ENCODE measurements at regions not wholly inside any gene's neighbourhood (a gene's known extent, or its start where the extent isn't known, plus 50 kb on each side); places are given as distances from the start of the nearest gene placed in this dataset.

DNA sequence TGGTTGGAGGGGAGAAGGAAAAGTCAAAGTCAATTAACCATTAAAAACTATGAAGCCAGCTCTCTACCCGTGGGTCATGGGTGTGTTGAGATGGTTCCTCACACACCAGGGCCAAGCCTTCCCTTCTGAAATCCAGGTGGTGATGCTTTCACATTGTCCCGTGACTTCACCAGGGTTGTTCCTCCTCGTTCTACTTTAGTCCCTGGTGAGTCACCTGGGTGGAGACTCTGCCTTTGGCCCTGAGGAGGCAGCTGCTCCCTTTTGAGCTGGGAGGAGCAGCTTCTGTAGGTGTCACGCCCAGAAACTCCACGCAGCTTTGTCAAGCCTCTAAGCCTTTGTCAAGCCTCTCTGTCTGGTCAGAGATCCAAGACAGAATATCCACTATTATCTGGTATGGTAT lies 348.3 kb downstream of the BMP4 start:
- no peak for DNase-seq

DNA sequence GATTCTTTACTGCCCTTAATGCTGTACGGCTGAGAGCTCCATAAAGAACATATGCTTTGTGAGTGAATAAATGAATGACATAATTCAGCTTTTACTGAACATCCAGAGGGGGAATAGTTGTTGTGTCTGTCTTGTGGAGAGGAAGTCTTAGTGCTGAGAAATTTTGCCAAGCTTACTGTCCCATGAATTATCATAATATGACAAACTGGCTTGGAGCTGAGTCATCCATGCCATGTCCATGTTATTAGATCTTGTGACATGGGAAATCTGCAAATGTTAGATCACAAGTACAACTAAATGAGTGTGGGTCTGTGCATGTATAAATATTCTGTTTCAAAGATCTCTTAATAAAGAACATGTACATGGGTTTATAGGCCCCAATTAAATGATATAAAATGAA lies 350.4 kb downstream of the BMP4 start:
- DNase-seq = no peak

DNA sequence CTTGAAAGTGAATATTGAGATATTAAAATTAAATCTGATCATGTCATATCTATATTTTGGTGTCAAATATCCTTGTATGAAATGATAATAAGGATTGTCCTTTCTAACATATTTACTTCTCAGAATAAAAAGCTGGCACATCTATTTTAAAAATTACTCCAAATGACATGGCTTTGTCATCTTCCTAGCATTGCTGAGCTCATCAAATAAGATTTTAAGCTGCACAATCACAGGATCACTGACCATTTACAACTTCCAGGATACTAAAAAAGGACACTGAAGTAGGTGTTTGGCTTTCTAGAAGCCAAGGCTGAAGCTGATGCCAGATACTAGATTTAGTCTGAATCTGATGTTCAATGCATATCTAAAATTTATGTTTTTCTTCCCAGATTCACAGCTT lies 351.1 kb downstream of the BMP4 start:
- no peak for DNase-seq

DNA sequence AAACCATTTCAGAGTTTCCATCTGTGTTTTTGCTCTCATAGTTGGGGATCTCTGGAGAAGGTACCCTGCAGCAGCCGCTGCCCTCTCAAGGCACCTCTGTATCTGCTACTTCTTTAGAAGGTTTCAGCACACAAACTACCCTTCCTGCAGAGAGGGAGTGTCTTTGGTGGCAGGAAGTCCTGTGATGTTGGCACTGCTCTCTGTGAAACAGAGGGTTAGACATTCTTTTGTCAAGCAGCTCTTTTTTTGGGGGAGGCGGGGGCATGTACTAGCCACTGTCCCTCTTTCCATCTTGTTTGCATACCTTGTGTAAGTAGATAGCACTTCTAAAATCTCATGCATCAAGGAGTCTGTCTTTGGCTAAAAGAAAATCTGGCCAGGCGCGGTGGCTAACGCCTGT lies 352.6 kb downstream of the BMP4 start:
- no peak for DNase-seq

DNA sequence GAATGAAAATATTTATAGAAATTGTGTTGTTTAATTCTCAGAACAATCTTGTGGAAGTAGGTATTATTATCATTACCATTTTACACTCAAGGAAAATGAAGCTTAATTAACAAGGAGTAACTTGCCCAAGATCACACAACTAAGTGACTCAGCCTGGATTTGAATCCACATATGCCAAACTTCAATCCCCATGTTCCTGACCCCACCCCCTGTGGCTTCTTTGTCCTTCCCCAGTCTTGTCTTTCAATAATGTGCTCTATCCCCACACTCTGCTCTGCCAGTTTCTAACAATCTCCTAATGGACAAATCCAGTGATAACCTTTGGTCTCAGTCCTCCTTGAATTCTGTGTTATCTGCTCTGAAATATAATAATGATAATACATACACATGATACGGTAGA lies 355.2 kb downstream of the BMP4 start:
- no peak for DNase-seq

DNA sequence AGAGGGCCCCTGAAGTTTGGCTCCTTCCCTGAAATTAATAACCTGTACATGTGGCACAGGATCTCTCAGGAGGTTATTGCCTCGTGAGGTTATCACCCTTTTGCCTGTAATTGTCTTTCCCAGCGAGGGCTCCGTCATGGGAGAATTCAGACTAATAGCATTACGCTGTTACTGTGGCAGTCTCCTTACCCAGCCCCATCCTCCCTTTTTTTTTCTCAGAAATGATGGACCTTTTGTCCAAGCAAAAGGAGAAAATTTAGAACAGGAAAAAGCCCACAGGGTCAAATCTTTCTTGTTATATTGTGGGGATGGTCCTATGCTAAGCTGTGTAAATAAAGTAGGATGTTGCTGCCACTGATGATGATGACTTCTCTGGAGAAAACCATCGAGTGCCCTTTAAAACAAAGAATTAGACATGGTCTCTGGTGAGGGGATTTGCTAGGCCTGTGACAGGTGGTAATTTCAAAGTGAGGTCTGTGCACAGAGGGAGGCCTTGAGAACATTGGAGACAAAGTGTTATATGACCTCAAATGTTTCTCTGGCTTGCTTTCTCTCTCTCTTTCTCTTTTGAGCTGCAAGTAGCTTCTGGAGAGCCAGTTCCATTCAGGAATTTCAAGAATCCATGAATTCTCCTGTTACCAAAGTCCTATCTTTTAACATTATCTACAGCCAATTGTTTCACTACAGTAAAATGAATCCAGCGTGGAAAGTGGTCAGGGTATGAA lies 357.2 kb downstream of the BMP4 start:
- DNase-seq = no peak

DNA sequence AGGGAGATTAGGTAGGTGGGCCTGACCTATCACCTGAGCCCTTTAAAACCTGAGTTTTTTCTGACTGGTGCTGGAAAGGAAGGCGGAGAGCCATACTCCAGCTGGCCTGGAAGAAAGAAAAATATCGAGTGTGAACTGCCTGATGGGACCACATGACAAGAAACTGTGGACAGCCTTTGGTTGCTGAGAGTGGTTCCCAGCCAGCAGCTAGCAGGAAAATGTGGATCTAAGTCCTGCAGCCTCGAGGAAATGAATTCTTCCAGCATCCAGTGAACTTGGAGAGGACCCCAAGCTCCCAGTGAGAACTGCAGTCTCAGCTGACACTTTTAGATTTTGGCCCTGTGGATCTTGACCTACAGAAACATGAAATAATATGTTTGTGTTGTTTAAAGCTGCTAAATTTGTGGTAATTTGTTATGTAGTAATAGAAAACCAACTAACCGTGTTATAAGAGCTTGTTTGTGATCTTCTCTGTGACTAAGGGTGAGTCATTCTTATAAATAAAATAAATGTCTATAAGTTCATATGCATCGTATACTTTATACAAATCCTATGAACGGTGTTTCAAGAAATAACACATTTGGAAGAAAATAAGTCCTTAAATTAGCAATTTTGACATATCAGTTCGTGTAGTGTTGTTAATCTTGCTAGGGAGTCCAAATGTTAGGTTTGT lies 359.6 kb downstream of the BMP4 start:
- DNase-seq = no peak

DNA sequence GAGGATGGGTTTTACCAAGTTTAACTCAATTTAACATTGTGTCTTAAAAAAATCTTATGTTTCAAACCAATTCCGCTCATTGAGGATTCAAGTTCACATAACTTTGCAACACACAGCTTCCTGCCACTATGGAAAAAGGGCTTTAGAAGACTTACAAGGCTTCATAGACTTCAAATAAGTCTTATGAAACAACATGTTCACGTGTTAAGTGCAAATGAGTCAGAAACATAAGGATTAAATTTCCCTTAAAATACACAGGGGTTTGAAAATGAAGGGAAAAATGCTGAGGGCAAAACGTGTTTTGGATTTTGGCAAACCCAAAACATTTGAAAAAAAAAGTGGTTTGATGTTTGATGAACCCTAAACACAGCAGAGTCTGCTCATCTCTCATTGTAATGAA lies 364.8 kb downstream of the BMP4 start:
- no peak for DNase-seq

DNA sequence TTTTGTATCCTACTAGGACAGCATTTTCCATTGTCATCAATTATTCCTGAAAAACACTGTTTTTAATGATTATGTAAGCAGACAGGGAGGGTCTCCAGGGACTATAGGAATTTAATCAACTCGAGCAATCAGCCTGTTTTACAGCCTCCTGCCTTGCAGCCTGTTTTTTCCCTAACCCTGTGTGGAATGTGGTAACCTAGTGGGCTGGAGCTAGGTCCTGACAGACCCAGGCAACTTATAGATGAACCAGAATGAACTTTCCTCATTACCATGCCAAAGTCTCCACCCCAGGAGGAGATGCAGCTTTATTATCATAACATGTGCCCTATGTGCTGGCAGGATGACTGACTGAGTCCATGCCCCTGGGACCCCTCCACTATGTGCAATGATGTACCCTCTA lies 375.1 kb downstream of the BMP4 start:
- DNase-seq = no peak

DNA sequence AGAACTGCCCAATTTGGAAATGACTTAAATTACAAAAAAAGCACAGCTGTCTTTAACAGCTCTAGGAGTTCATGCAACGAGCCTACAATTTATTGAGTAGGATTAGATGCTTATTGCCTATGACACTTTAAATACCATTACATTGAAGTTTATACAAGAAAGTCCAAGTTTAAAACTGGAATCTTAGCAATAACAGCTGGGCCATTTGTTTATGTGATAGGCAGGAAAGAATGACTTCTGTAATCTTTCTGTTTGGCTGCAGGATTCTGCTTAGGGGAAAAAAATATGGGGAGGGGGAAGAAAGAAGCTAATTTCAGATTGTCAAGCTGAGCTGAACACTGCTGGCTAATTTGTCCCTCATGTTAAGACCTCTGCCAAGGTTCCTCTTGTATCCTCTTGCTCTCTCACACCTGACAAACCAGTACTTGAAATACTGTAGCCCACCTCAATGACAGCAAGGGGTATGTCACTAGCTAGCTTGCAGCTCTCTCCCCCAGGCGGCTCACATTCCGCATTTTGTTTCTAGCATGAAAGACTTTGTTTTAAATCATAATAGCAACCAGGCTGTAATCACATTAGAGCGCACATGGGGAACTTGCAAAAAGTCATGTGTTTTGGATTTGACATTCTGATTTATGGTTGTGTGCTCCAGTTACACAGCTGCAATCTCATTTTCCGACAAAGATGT lies 384.8 kb downstream of the BMP4 start:
- no peak for DNase-seq

DNA sequence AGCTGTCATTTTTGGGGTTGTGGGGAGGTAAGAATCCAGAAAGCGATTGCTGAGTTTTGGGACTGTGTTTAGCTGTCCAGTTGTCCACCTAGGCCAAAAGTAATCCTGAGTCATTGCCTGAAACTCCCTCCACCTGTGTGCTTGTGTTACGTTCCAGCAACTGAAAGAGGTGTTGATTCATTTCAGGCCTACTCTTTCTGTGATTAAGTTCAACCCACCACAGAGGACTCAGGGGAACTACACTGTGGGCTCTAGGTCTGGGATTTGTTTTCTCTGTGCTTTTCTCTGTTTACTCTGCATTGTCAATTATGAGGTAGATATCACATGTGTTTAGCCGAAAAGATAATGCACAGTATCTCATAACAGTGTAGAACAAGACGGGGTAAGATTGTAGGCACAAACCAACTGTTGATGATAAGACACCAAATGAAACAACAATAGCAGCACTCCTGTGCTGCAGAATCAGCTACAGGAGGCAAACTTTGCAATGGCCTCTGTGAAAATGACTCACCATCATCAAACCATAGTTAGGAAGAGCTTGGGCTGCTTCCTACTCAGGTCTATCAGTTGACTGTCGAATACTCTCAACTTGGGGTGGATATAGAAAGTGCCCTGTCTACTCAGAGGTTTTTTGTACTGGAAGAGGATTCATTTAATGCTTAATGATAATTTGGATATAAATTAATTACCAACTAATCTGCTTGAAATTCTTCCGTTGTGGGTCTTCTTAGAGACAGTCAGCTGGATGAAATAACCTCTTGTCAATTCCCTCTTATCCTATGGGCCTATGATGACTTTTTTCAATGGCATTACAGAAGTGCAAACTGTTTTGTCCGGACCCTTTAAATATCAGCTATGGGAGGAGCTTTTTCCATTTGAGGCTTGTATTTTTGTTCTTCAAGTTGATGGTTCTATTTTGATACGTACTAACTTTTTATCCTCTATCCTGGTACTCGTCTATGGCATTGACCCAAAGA lies 385.9 kb downstream of the BMP4 start:
- no peak for DNase-seq

DNA sequence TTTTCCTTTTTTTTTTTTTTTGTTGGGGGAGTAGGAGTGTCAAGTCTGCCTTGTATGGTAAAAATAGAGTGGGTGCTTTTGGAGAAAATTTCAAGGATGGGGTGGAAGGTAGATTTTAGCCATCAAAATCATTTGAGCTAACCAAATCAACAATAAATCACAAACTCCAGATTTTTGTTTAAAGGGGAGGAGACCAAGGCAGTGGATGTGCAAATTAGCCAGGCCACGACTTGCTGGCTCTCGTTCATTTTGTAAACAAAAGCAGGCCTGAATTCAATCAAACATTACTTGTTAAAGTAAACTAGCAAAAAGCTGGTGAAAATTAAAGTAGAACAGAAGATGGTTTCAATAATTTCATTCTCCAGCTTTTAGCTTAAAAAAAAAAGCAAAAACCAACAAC lies 387.2 kb downstream of the BMP4 start:
- DNase-seq = no peak

DNA sequence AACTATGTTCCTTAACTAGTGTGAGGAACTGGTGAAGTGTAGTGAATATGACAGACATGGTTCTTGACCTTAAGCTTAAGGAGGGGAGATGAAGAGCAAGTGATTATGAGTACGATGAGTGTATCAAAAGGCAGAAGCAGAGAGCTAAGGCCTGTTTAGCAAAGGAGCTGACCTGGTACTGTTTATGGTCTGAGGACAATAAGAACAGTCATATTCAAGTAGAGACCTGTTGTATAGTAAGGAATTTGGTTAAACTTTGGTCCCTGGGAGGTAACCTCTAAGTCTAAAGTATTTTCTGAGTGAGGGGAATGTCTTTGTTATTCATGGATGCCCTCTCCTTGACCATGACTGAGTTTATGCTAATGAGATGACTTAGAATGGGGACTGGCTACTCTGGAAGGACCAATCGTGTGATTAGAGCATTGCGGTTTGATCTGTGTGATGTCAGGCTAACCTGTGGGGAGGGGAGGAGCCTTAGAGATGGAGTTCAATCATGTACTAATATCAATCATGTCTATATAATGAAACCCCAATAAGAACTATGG lies 389.3 kb downstream of the BMP4 start:
- no peak for DNase-seq

DNA sequence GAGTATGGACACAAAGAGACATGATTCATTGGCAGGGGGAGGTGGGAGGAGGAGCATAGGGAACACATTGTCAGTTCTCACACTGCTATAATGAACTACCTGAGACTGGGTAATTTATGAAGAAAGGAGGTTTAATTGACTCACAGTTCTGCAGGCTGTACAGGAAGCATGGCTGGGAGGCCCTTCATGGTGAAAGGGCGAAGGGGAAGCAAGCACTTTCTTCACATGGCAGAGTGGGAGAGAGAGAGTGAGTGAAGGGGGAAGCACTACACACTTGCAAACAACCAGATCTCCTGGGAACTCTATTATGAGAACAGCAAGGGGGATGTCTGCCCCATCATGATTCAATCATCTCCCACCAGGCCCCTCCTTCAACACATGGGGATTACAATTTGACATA lies 391.8 kb downstream of the BMP4 start:
- no peak for DNase-seq

DNA sequence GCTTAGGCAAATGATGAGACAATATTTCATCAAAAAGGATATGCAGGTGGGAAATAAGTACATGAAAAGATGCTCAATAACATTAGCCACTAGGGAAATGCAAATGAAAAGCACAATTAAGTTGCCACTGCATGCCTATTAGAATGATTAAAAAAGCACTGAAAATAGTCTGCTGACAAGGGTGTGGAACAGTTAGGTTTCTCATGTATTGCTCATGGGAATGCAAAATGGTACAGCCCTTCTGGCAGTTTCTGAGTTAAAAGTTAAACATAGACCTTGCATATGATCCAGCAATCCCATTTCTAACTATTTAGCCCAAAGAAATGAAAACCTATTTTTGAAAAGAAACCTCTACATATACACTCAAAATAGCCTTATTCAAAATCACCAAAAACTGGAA lies 393.0 kb downstream of the BMP4 start:
- DNase-seq = no peak

DNA sequence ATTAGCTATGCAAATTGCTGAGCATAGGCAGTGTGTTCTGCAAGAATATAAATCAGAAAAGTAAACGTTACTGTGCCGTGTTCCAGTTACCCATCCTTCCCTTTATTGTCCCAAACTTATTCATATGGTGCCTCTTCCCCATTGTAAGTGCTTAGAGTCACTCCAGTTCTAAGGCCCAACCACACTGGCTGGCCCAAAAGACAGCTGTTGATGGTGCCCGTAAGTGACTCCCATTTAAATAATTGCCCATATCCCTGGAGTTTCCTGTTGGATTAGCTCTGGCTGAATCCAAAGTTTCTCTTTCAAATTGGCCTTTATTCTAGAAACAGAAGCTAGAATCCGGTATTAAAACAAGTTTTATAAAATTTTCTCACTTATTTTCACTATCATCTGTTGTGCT lies 400.1 kb upstream of the DDHD1 start:
- DNase-seq = no peak

DNA sequence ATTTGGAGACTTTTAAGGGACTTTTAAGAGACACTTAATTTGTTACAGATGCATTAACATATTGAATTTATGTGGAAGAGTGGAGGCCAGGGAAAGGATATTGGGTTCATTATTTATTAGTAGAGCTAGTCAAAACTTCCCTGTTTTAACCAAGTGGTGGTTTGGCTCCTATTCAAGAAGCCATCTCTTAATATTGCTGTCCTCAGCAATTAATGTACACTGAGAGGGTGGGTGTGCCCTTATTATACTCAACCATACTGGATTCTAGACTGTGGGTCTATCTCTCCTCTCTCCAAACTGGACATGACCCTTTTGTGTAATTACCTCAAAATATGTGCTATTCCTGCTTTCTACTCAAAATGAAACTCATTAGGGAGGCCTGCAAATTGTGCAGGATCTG lies 398.7 kb upstream of the DDHD1 start:
- DNase-seq = no peak

DNA sequence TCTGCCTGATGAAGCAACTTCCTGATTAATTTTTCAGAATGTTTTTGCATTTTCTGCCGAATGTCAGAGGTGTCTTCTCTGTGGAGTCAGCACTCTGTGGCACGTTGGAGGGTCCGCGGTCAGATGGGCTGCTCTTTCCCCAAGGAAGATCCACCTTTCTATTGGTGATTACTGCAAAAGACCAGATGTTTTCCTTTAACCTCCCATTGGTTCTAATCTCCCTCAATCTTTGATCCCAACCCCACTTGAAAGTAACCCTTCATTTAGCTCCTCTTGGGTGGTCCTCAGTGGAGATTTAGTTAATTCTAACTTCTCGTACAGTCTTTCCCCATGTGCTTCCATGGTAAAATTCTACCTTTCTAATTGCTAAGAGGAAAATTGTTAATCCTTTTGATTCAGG lies 397.7 kb upstream of the DDHD1 start:
- no peak for DNase-seq

DNA sequence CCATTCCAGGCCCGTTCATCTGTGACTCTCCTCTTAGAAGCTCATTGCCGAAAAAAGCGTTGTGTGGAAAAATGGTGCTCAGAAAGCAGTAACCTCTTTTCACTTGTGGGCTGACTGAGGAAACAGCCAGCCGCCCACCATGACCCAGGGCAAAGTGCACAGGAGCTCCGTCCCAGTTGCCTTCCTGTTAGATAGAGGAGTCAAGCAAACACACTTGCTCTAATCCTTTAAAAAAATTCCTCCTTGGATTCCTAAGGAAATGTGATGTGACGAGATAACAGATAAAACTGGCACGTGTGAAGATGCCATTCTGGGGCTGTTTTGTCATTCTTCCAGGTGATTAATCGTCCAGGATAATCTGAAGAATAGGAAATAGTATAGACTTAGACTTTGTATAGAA lies 396.8 kb upstream of the DDHD1 start:
- DNase-seq = no peak

DNA sequence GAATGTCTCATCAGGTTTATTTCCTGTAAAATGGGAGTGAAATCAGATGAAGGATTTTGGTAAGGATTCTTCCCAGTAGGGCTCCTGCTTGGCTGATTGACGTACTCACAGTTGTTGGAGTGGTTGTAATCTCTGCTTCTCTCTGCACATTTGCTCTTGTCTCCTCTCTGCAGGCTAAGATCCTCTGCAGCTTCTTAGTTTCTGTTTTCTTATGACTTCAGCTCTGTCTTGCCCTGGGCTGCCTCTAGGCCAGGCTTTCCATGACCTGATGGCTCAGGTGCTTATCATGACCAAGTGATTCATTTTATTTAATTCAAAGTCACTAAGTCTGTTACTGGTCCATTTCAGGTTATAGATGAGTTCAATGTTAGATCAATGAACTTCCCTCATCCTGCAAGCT lies 394.5 kb upstream of the DDHD1 start:
- no peak for DNase-seq

DNA sequence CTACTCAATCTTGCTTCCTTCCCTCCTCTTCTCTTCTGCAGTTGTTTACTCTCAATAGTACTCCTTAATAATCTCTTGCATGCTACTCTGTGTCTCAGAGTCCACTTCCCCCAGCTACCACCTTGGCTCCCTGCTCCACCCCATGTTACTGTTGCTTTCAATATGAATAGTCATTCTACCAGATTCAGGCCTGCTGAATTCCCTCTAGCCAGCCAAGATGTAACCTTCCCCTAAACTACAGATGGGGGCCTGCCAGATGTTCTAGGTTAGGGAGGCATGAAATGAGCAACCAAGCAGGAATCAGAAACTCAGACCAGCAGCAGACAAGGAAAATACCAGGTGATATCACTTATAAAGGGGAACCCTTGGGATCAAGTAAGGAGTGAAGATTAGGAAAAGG lies 392.1 kb upstream of the DDHD1 start:
- DNase-seq = no peak

DNA sequence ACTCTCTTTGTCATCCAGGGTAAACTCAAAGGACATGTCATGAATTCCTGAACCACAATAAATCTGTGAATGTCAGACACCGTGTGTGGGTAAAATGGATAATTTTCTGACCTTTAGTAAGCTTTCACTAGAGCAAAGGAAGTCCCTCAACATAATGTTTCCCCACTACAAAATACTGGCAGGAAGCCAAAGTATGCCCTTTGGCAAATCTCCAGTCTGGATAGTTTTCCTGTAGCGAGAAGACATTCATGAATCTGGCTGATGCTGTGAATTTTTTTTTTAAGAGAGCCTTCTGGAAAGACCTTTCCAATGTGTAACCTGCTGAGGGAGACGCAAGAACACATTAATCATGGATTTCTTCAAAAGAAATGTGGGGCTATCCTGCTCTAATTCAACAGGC lies 389.6 kb upstream of the DDHD1 start:
- DNase-seq = no peak

DNA sequence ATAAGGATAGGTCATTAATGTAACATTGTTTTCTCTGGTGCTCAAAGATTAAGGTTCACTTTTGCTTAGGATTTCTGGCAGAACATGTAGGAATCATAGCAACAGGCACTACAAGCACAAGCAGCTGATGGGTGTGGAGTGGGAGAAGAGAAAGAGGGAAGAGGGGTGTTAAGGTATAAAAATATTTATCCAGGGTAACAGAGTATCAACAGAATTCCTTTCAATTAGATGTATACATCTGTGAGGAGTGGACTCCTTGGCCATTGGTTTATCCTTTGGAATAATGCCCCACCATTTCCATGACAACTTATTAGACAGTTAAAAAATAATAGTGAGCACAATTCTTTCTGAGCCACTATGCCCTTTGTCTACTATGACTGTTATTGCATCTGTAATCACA lies 388.3 kb upstream of the DDHD1 start:
- no peak for DNase-seq
